ENCODE measurements at regions not wholly inside any gene's neighbourhood (a gene's known extent, or its start where the extent isn't known, plus 50 kb on each side); places are given as distances from the start of the nearest gene placed in this dataset.
"Not testable (repeated sequence)": the region's sequence is repeated elsewhere in the genome, so short reads cannot be mapped to it uniquely, and the experiment has no call there.

GRCh38 chr1:196043268-196043667 is 565.0 kb downstream of the KCNT2 start:
- Histone ChIP-seq H3K27ac (ENCODE audit: low read length) (no peak overlapping the region), H3K4me1 (ENCODE audit: control insufficient read depth in 1 of 2, insufficient read depth in 2 of 2, low read length in 2 of 2) (no peaks in the 10 kb centered on the region), H3K4me3 (ENCODE audit: low read depth in 1 of 2, low read length in 2 of 2) (no peak overlapping the region), H3K9me3 (ENCODE audit: control insufficient read depth in 1 of 2, low read length in 2 of 2) (peaks cover 5 to 6% of the 10 kb centered on the region in 2 donors), H3K27me3 (ENCODE audit: low read depth, low read length) (no peaks in the 10 kb centered on the region), H3K36me3 (ENCODE audit: control insufficient read depth in 1 of 2, insufficient read depth in 2 of 2, low read length in 2 of 2) (no peaks in the 10 kb centered on the region)

- H3K4me1 ChIP-seq (ENCODE audit: control insufficient read depth in 1 of 2, insufficient read depth in 2 of 2, low read length in 2 of 2), result no peaks in the 10 kb centered on the region
- H3K4me3 ChIP-seq (ENCODE audit: low read depth in 1 of 2, low read length in 2 of 2), result no peak overlapping the region
- no peaks in the 10 kb centered on the region for H3K36me3 ChIP-seq (ENCODE audit: control insufficient read depth in 1 of 2, insufficient read depth in 2 of 2, low read length in 2 of 2)
- H3K27ac ChIP-seq (ENCODE audit: low read length), result no peak overlapping the region
- no peaks in the 10 kb centered on the region for H3K27me3 ChIP-seq (ENCODE audit: low read depth, low read length)
- H3K9me3 ChIP-seq (ENCODE audit: control insufficient read depth in 1 of 2, low read length in 2 of 2), result no peaks in the 10 kb centered on the region
Observed at GRCh38 chr1:196034080-196034706, 574.0 kb downstream of the KCNT2 start.

GRCh38 chr1:196031387-196031786 is 576.9 kb downstream of the KCNT2 start:
- not testable (repeated sequence) for H3K27ac ChIP-seq (ENCODE audit: low read length); H3K4me3 ChIP-seq (ENCODE audit: low read depth in 1 of 2, low read length in 2 of 2); H3K9me3 ChIP-seq (ENCODE audit: control insufficient read depth in 1 of 2, low read length in 2 of 2); H3K27me3 ChIP-seq (ENCODE audit: low read depth, low read length); H3K4me1 ChIP-seq (ENCODE audit: control insufficient read depth in 1 of 2, insufficient read depth in 2 of 2, low read length in 2 of 2); H3K36me3 ChIP-seq (ENCODE audit: control insufficient read depth in 1 of 2, insufficient read depth in 2 of 2, low read length in 2 of 2)

- Histone ChIP-seq H3K4me3 (ENCODE audit: low read depth in 1 of 2, low read length in 2 of 2) (no peak overlapping the region), H3K9me3 (ENCODE audit: control insufficient read depth in 1 of 2, low read length in 2 of 2) (no peaks in the 10 kb centered on the region), H3K4me1 (ENCODE audit: control insufficient read depth in 1 of 2, insufficient read depth in 2 of 2, low read length in 2 of 2) (no peaks in the 10 kb centered on the region), H3K27me3 (ENCODE audit: low read depth, low read length) (no peaks in the 10 kb centered on the region), H3K36me3 (ENCODE audit: control insufficient read depth in 1 of 2, insufficient read depth in 2 of 2, low read length in 2 of 2) (no peaks in the 10 kb centered on the region), H3K27ac (ENCODE audit: low read length) (no peak overlapping the region)
Observed at GRCh38 chr1:196030455-196030854, 577.8 kb downstream of the KCNT2 start.

DNA sequence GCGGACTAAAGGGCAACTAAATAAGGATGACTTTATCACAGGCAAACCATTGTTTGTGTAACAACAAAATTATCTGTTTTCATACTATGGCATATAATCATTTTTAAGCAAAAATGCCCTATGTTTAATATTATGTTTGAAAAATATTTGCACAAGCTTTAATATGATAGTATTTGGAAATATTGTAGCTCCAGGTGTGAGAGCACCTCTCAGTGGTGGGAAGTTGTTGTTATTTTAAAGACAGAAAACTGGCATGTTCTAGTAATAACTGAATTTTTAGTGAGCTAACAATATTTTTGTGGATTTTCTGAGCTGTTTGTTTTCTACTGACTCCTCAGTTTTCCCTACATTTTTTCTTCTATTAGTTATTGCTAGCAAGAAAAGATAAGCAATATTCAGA is 578.8 kb downstream of the KCNT2 start:
- H3K4me1 ChIP-seq (ENCODE audit: control insufficient read depth in 1 of 2, insufficient read depth in 2 of 2, low read length in 2 of 2), result no peaks in the 10 kb centered on the region
- no peak overlapping the region for H3K27ac ChIP-seq (ENCODE audit: low read length)
- H3K27me3 ChIP-seq (ENCODE audit: low read depth, low read length), result no peaks in the 10 kb centered on the region
- H3K36me3 ChIP-seq (ENCODE audit: control insufficient read depth in 1 of 2, insufficient read depth in 2 of 2, low read length in 2 of 2), result no peaks in the 10 kb centered on the region
- H3K9me3 ChIP-seq (ENCODE audit: control insufficient read depth in 1 of 2, low read length in 2 of 2), result no peaks in the 10 kb centered on the region
- no peak overlapping the region for H3K4me3 ChIP-seq (ENCODE audit: low read depth in 1 of 2, low read length in 2 of 2)

DNA sequence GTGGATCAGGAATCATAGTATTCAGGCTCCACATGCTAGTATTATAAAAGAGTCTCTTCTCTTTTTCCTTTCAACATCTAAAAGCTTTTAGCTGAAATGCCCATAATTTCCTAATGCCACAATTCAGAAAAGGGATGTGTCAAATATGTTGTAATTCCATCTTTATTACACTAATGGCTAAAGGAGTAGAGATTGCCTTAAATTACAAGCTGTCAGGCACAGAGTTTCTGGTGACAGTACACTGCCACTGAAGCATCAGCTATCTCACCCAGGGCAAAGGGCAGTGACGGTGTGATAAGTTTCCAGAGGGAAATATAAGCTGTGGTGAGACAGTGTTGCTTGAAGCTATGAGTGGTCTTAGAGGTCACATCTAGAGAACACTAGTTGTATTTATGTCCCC is 581.1 kb downstream of the KCNT2 start:
- no peaks in the 10 kb centered on the region for H3K4me1 ChIP-seq (ENCODE audit: control insufficient read depth in 1 of 2, insufficient read depth in 2 of 2, low read length in 2 of 2)
- no peak overlapping the region for H3K27ac ChIP-seq (ENCODE audit: low read length)
- H3K36me3 ChIP-seq (ENCODE audit: control insufficient read depth in 1 of 2, insufficient read depth in 2 of 2, low read length in 2 of 2), result no peaks in the 10 kb centered on the region
- no peak overlapping the region for H3K4me3 ChIP-seq (ENCODE audit: low read depth in 1 of 2, low read length in 2 of 2)
- no peaks in the 10 kb centered on the region for H3K27me3 ChIP-seq (ENCODE audit: low read depth, low read length)
- no peaks in the 10 kb centered on the region for H3K9me3 ChIP-seq (ENCODE audit: control insufficient read depth in 1 of 2, low read length in 2 of 2)

GRCh38 chr1:196021174-196021573 is 587.1 kb downstream of the KCNT2 start:
- not testable (repeated sequence) for H3K9me3 ChIP-seq (ENCODE audit: control insufficient read depth in 1 of 2, low read length in 2 of 2); H3K27ac ChIP-seq (ENCODE audit: low read length); H3K4me1 ChIP-seq (ENCODE audit: control insufficient read depth in 1 of 2, insufficient read depth in 2 of 2, low read length in 2 of 2); H3K27me3 ChIP-seq (ENCODE audit: low read depth, low read length); H3K36me3 ChIP-seq (ENCODE audit: control insufficient read depth in 1 of 2, insufficient read depth in 2 of 2, low read length in 2 of 2); H3K4me3 ChIP-seq (ENCODE audit: low read depth in 1 of 2, low read length in 2 of 2)

DNA sequence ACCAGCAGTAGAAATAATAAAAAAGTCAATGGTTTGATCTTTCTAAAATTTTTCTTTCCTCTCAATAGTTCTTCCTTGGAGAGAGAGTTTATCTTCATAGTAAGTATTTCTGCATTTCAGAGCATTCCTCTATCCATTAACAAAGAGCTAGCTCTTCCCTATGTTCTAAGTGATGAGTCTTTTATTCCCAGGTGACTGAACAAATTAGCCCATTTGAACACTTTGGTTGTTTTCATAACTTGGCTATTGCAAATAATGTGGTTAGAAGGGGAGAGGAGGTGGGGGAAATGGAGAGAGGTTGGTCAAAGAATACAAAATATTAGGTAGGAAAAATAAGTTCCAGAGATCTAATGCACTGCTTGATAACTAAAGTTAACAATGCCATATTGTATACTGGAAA is 598.9 kb downstream of the KCNT2 start:
- no peaks in the 10 kb centered on the region for H3K9me3 ChIP-seq (ENCODE audit: control insufficient read depth in 1 of 2, low read length in 2 of 2)
- no peak overlapping the region for H3K27ac ChIP-seq (ENCODE audit: low read length)
- no peaks in the 10 kb centered on the region for H3K4me1 ChIP-seq (ENCODE audit: control insufficient read depth in 1 of 2, insufficient read depth in 2 of 2, low read length in 2 of 2)
- no peaks in the 10 kb centered on the region for H3K27me3 ChIP-seq (ENCODE audit: low read depth, low read length)
- no peaks in the 10 kb centered on the region for H3K36me3 ChIP-seq (ENCODE audit: control insufficient read depth in 1 of 2, insufficient read depth in 2 of 2, low read length in 2 of 2)
- no peak overlapping the region for H3K4me3 ChIP-seq (ENCODE audit: low read depth in 1 of 2, low read length in 2 of 2)

GRCh38 chr1:196007763-196008162 is 600.5 kb downstream of the KCNT2 start:
- Histone ChIP-seq H3K27me3 (ENCODE audit: low read depth, low read length) (no peaks in the 10 kb centered on the region), H3K9me3 (ENCODE audit: control insufficient read depth in 1 of 2, low read length in 2 of 2) (no peaks in the 10 kb centered on the region), H3K4me3 (ENCODE audit: low read depth in 1 of 2, low read length in 2 of 2) (no peak overlapping the region), H3K36me3 (ENCODE audit: control insufficient read depth in 1 of 2, insufficient read depth in 2 of 2, low read length in 2 of 2) (no peaks in the 10 kb centered on the region), H3K4me1 (ENCODE audit: control insufficient read depth in 1 of 2, insufficient read depth in 2 of 2, low read length in 2 of 2) (no peaks in the 10 kb centered on the region), H3K27ac (ENCODE audit: low read length) (no peak overlapping the region)

DNA sequence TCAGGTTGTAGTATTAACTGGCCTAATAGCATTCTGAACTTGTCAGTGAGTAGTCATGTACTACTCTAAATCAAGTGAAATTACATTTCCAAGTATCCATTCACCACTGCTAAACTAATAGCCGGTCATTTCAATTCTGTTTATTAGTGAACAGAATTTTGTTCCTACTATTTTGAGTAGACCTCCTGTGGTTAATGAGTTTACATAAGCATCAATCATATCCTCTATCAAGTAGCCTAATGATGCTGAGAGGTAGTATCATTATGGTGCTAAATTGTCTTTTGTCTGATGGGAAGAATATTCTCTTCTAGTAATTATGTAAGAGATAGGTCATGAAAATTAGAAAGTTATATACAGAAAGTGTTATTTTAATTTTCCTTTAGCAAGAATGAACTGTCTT is 602.8 kb downstream of the KCNT2 start:
- no peaks in the 10 kb centered on the region for H3K27me3 ChIP-seq (ENCODE audit: low read depth, low read length)
- H3K4me3 ChIP-seq (ENCODE audit: low read depth in 1 of 2, low read length in 2 of 2), result no peak overlapping the region
- H3K9me3 ChIP-seq (ENCODE audit: control insufficient read depth in 1 of 2, low read length in 2 of 2), result no peaks in the 10 kb centered on the region
- H3K27ac ChIP-seq (ENCODE audit: low read length), result no peak overlapping the region
- H3K36me3 ChIP-seq (ENCODE audit: control insufficient read depth in 1 of 2, insufficient read depth in 2 of 2, low read length in 2 of 2), result no peaks in the 10 kb centered on the region
- no peaks in the 10 kb centered on the region for H3K4me1 ChIP-seq (ENCODE audit: control insufficient read depth in 1 of 2, insufficient read depth in 2 of 2, low read length in 2 of 2)

DNA sequence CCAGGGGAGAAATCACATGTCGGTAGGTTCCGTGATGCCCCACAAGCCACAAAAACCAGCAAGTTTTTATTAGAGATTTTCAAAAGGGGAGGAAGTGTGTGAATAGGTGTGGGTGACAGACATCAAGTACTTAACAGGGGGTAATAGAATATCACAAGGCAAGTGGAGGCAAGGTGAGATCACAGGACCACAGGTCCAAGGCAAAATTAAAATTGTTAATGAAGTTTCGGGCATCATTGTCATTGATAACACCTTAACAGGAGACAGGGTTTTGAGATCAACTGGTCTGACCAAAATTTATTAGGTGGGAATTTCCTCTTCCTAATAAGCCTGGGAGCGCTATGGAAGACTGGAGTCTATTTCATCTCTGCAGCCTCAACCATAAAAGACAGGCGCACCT is 603.9 kb downstream of the KCNT2 start:
- H3K4me1 ChIP-seq (ENCODE audit: control insufficient read depth in 1 of 2, insufficient read depth in 2 of 2, low read length in 2 of 2); H3K9me3 ChIP-seq (ENCODE audit: control insufficient read depth in 1 of 2, low read length in 2 of 2); H3K4me3 ChIP-seq (ENCODE audit: low read depth in 1 of 2, low read length in 2 of 2); H3K36me3 ChIP-seq (ENCODE audit: control insufficient read depth in 1 of 2, insufficient read depth in 2 of 2, low read length in 2 of 2); H3K27me3 ChIP-seq (ENCODE audit: low read depth, low read length); H3K27ac ChIP-seq (ENCODE audit: low read length): not testable (repeated sequence)

GRCh38 chr1:196002906-196003305 is 605.3 kb downstream of the KCNT2 start:
- no peaks in the 10 kb centered on the region for H3K9me3 ChIP-seq (ENCODE audit: control insufficient read depth in 1 of 2, low read length in 2 of 2)
- no peaks in the 10 kb centered on the region for H3K36me3 ChIP-seq (ENCODE audit: control insufficient read depth in 1 of 2, insufficient read depth in 2 of 2, low read length in 2 of 2)
- no peaks in the 10 kb centered on the region for H3K4me1 ChIP-seq (ENCODE audit: control insufficient read depth in 1 of 2, insufficient read depth in 2 of 2, low read length in 2 of 2)
- H3K4me3 ChIP-seq (ENCODE audit: low read depth in 1 of 2, low read length in 2 of 2), result no peak overlapping the region
- no peak overlapping the region for H3K27ac ChIP-seq (ENCODE audit: low read length)
- no peaks in the 10 kb centered on the region for H3K27me3 ChIP-seq (ENCODE audit: low read depth, low read length)
